ENCODE measurements at regions not wholly inside any gene's neighbourhood (a gene's known extent, or its start where the extent isn't known, plus 50 kb on each side); places are given as distances from the start of the nearest gene placed in this dataset.
"Not testable (repeated sequence)": the region's sequence is repeated elsewhere in the genome, so short reads cannot be mapped to it uniquely, and the experiment has no call there.

DNA sequence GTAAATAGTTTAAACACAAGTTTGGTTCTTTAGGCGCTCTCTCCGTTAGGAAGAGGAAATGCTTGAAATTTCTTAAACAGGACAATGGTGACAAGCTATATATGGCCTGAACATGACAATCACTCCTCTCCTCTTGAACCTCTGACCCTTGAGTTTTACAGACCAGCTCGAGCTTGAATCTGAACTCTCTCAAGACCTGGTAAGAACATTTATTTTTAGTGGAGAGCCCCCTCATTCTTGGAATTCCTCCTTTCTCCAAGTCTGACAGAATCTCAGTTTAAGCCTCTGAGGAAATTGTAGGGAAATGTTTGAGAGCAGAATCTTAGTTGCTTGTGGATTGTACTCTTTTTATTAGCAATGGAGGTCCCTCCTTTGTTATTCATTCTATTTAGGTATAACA, 1293.6 kb upstream of the ZEB2 start:
- Mint-ChIP-seq H3K36me3 (no peaks in the 10 kb centered on the region), H3K4me1 (no peaks in the 10 kb centered on the region), H3K27me3 (no peaks in the 10 kb centered on the region), H3K9me3 (peaks cover 9% of the 10 kb centered on the region), H3K27ac (no peak overlapping the region), H3K4me3 (no peak overlapping the region)

DNA sequence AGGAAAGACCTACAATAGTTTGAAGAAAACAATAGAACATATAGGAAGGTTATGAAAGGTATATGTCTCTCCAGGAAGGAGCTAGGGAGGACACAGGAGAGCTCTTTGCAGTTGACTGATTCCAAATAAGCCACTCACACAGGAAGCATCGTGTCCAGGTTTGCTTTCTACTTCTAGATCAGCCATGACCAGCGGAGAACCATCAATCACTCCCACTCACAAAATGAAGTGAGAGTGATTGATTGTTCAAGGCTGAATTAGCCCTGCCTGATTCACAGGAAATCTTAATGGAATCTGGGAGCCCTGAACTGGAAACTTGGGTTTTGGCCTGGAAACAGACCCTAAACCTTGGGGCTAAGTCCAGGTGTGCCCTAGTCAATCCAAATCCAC, 1292.2 kb upstream of the ZEB2 start:
- Mint-ChIP-seq H3K9me3 (peaks cover 9% of the 10 kb centered on the region), H3K27ac (no peak overlapping the region), H3K4me3 (no peak overlapping the region), H3K4me1 (no peaks in the 10 kb centered on the region), H3K36me3 (no peaks in the 10 kb centered on the region), H3K27me3 (no peaks in the 10 kb centered on the region)

DNA sequence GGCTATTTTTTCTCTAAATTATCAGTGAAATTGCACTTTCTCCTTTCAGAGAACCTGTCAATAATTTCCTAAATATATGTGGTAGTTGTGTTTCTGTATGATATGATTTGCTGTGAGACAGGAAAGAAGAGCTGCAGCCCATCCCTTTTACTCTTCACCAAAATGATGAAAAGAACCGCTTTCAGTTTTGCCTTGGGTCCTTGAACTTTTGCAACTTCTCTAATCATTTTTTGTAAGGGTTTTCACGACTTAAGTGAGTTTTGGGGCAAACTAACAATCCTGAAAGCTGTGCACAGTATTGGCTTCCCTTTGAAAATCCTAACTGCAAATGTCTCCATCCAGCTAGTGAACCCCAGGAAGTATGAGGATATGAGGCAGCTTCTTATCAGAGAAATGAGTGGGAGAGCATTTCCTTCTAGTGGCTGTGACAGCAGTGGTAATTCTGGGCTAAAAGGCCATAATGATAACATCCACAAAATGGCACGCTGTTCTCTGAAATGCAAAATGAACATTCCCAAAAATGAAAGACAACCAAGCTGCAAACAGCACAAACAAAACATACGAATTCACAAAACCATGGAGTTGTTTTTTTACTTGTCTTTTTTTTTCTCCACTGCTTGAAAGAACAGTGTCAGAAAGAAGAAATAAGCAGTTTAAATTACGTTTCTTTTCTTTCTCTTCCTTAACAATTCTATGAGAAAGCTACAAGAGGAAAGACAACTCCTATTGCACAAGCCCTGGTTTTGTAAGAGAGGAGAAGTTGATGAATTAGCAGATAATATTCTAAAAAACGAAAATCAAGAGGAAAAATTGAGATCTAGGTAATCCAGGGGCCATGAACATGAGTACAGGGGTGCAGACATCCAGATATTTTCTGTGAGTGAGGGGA, 1291.6 kb upstream of the ZEB2 start:
- Mint-ChIP-seq H3K27ac (peak overlapping the region; percentile 68), H3K27me3 (no peaks in the 10 kb centered on the region), H3K4me1 (no peaks in the 10 kb centered on the region), H3K36me3 (no peaks in the 10 kb centered on the region), H3K9me3 (peaks cover 9% of the 10 kb centered on the region), H3K4me3 (no peak overlapping the region)

- H3K4me3 Mint-ChIP-seq = no peak overlapping the region
- H3K27me3 Mint-ChIP-seq = no peaks in the 10 kb centered on the region
- H3K36me3 Mint-ChIP-seq = no peaks in the 10 kb centered on the region
- H3K27ac Mint-ChIP-seq = no peak overlapping the region
- peaks cover 9% of the 10 kb centered on the region for H3K9me3 Mint-ChIP-seq
- H3K4me1 Mint-ChIP-seq = no peaks in the 10 kb centered on the region
Observed at GRCh38 chr2:145807968-145808367, 1288.0 kb upstream of the ZEB2 start.

GRCh38 chr2:145807554-145807953, 1287.6 kb upstream of the ZEB2 start:
- Mint-ChIP-seq H3K4me1 (no peaks in the 10 kb centered on the region), H3K27ac (no peak overlapping the region), H3K9me3 (peaks cover 9% of the 10 kb centered on the region), H3K27me3 (no peaks in the 10 kb centered on the region), H3K4me3 (no peak overlapping the region), H3K36me3 (no peaks in the 10 kb centered on the region)

DNA sequence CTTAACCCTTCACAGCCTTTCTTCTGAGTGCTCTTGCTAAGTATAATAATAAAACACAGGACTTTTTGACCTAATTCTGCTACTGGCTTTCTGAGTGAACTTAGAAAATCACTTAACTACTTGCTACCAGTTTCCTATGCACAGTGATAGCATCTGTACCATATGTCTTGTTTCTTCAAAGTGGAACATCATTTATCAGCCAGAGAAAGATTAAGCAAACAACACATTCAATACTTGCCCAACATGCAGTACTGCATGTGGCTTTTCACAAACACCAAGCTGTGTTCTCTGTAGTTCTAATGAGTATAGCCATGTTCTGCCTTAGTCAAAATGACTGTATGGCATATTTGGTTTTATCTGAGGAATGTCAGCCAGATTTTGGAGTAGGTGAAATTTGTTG, 1286.6 kb upstream of the ZEB2 start:
- H3K27me3 Mint-ChIP-seq = no peaks in the 10 kb centered on the region
- no peaks in the 10 kb centered on the region for H3K4me1 Mint-ChIP-seq
- peaks cover 9% of the 10 kb centered on the region for H3K9me3 Mint-ChIP-seq
- H3K4me3 Mint-ChIP-seq = no peak overlapping the region
- no peaks in the 10 kb centered on the region for H3K36me3 Mint-ChIP-seq
- no peak overlapping the region for H3K27ac Mint-ChIP-seq

- no peaks in the 10 kb centered on the region for H3K36me3 Mint-ChIP-seq
- H3K9me3 Mint-ChIP-seq = no peaks in the 10 kb centered on the region
- H3K4me1 Mint-ChIP-seq = no peaks in the 10 kb centered on the region
- H3K4me3 Mint-ChIP-seq = no peak overlapping the region
- no peaks in the 10 kb centered on the region for H3K27me3 Mint-ChIP-seq
- H3K27ac Mint-ChIP-seq = no peak overlapping the region
Observed at GRCh38 chr2:145802133-145802532, 1282.2 kb upstream of the ZEB2 start.

- H3K4me1 Mint-ChIP-seq = no peaks in the 10 kb centered on the region
- H3K36me3 Mint-ChIP-seq = no peaks in the 10 kb centered on the region
- no peaks in the 10 kb centered on the region for H3K27me3 Mint-ChIP-seq
- no peak overlapping the region for H3K27ac Mint-ChIP-seq
- H3K4me3 Mint-ChIP-seq = no peak overlapping the region
- H3K9me3 Mint-ChIP-seq = no peaks in the 10 kb centered on the region
Observed at GRCh38 chr2:145801210-145801609, 1281.3 kb upstream of the ZEB2 start.

DNA sequence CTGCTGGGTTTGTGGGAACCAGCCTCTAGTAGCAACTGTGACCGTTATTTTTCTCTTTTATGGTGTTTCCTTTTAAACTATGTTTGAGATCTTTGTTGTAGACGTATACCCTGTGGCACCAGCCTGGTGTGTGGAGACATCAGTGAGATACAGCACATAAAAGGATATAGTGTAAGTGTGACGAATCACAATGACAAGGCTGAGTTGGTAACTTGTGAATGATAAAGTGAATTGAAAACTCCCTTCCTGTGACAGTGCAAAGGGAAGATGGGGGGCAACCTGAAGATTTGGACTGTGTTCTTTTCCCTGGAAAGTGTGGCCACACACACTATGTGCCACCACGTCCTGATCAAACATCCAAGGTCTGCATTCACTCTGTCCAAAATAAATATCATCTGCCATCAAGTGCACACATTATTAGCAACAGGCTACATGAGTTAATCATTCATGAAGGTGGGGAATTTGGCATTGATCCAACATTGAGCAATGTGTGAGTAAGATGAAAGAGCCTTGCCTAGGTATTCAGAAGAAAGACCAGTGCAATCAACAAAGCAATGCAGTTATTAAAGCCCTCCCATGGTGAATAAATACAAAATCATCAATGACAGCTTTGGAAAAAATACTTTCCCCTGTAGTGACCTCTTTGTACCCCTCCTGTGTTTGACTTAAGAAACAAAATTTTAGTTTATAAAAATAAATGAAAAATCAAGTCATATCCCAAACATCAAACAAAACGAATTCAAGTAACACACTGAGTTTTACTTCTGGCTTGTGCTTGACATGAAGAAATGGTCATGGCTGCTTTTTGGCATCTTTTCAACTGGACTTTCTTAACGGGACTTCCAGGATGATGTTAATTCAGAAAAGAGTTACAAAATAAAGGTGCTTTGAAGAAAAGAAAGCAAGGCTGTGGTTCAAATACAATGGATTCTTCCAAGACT, 1280.5 kb upstream of the ZEB2 start:
- H3K27ac Mint-ChIP-seq = no peak overlapping the region
- no peaks in the 10 kb centered on the region for H3K4me1 Mint-ChIP-seq
- no peaks in the 10 kb centered on the region for H3K27me3 Mint-ChIP-seq
- H3K4me3 Mint-ChIP-seq = no peak overlapping the region
- H3K36me3 Mint-ChIP-seq = no peaks in the 10 kb centered on the region
- H3K9me3 Mint-ChIP-seq = no peaks in the 10 kb centered on the region

DNA sequence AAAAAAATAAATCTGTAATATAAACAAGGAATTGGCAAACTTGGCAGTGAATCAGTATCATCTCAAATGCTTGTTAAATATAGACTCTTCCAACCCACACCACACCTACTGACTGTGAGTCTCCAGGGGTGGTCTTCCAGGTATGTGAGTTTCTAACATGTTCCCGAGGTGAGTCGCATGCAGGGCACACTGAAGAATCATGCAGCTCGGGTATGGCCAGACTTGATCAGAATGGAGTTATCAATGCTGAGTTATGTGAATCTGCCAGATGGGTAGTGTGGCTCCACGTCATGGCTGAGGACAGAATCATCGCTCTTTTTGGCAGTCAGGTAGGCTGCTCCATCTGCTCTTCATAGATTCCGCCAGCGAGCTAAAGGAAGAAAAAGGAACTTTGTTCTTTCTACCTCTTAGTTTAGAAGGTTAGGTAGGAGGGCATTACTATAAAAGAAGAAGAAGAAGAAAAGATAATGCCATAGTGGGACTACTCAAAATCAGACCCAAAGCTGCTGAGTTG, 1279.7 kb upstream of the ZEB2 start:
- H3K27ac Mint-ChIP-seq = no peak overlapping the region
- no peaks in the 10 kb centered on the region for H3K9me3 Mint-ChIP-seq
- no peaks in the 10 kb centered on the region for H3K4me1 Mint-ChIP-seq
- no peak overlapping the region for H3K4me3 Mint-ChIP-seq
- H3K36me3 Mint-ChIP-seq = no peaks in the 10 kb centered on the region
- H3K27me3 Mint-ChIP-seq = no peaks in the 10 kb centered on the region

DNA sequence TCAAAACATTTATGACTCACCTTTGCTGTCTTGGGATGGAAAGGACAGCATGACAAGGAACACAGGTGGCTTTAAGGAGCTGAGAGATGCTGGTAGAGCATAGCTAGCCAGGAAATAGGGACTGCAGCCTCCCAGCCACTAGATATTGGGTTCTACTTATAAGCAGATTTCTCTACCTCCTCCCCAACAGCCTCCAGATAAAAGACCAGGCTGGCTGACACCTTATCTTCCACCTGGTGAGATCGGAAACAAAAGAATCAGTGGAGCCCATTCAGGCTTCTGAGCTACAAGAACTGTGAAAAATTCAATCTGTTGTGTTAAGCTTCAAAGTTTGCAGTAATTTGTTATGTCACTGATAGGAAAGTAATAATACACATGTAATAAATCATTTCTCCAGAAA, 1278.5 kb upstream of the ZEB2 start:
- no peak overlapping the region for H3K4me3 Mint-ChIP-seq
- no peaks in the 10 kb centered on the region for H3K27me3 Mint-ChIP-seq
- H3K9me3 Mint-ChIP-seq = no peaks in the 10 kb centered on the region
- no peak overlapping the region for H3K27ac Mint-ChIP-seq
- no peaks in the 10 kb centered on the region for H3K36me3 Mint-ChIP-seq
- no peaks in the 10 kb centered on the region for H3K4me1 Mint-ChIP-seq

DNA sequence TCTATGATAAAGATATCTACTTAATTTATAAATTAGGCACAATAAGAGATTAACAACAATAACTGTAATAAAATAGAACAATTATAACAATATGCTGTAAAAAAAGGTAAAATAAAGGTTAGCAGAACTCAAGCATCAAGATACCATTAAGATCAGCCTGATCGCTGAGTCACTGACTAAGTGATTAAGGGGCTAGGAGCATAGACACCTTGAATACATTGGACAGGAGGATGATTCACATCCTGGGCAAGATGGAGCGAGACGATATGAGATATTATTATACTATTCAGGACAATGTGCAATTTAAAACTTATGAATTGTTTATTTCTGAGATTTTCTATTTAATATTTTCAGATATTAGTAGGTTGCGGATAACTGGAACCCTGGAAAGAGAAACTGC, 1277.8 kb upstream of the ZEB2 start:
- no peaks in the 10 kb centered on the region for H3K27me3 Mint-ChIP-seq
- H3K27ac Mint-ChIP-seq = no peak overlapping the region
- H3K9me3 Mint-ChIP-seq = no peaks in the 10 kb centered on the region

GRCh38 chr2:145792745-145793144, 1272.8 kb upstream of the ZEB2 start:
- Mint-ChIP-seq H3K27me3 (no peaks in the 10 kb centered on the region), H3K4me1 (no peaks in the 10 kb centered on the region), H3K9me3 (peaks cover 7% of the 10 kb centered on the region), H3K36me3 (no peaks in the 10 kb centered on the region), H3K27ac (no peak overlapping the region), H3K4me3 (no peak overlapping the region)

More for the DNA sequence above, 1277.8 kb upstream of the ZEB2 start:
- H3K36me3 Mint-ChIP-seq = no peaks in the 10 kb centered on the region
- no peak overlapping the region for H3K4me3 Mint-ChIP-seq
- no peaks in the 10 kb centered on the region for H3K4me1 Mint-ChIP-seq

GRCh38 chr2:145789636-145790035, 1269.7 kb upstream of the ZEB2 start:
- no peak overlapping the region for H3K27ac Mint-ChIP-seq
- no peak overlapping the region for H3K4me3 Mint-ChIP-seq
- H3K27me3 Mint-ChIP-seq = no peaks in the 10 kb centered on the region
- H3K4me1 Mint-ChIP-seq = no peaks in the 10 kb centered on the region
- peaks cover 2% of the 10 kb centered on the region for H3K36me3 Mint-ChIP-seq
- H3K9me3 Mint-ChIP-seq = peaks cover 7% of the 10 kb centered on the region

DNA sequence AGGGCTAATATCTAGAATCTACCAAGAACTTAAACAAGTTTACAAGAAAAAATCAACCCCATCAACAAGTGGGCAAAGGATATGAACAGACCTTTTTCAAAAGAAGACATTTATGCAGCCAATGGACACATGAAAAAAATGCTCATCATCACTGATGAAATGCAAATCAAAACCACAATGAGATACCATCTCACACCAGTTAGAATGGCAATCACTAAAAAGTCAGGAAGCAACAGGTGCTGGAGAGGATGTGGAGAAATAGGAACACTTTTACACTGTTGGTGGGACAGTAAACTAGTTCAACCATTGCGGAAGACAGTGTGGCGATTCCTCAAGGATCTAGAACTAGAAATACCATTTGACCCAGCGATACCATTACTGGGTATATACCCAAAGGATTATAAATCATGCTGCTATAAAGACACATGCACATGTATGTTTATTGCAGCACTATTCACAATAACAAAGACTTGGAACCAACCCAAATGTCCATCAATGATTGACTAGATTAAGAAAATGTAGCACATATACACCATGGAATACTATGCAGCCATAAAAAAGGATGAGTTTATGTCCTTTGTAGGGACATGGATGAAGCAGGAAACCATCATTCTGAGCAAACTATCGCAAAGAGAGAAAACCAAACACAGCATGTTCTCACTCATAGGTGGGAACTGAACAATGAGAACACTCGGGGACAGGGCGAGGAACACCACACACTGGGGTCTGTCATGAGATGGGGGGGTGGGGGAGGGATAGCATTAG, 1267.9 kb upstream of the ZEB2 start:
- not testable (repeated sequence) for H3K36me3 Mint-ChIP-seq, H3K9me3 Mint-ChIP-seq, H3K4me1 Mint-ChIP-seq, H3K27me3 Mint-ChIP-seq, H3K27ac Mint-ChIP-seq, H3K4me3 Mint-ChIP-seq

Measured in activated naive CD4-positive, alpha-beta T cell treated with anti-CD3 and anti-CD28 coated beads, Interleukin-2, amount 50 U/mL, for 24 hours (primary cell).